Heart left ventricle (tissue), 13 donors: ENCODE measurements at regions not wholly inside any gene's neighbourhood (a gene's known extent, or its start where the extent isn't known, plus 50 kb on each side); places are given as distances from the start of the nearest gene placed in this dataset.

Experiments
- POLR2A ChIP-seq, 2 donors: fragments of 450-650 bp; IDR thresholded peaks; one replicate each; pipeline ENCODE4 v1.6.1; 2017; ENCODE audit warnings: antibody characterized with exemption in 2 of 2, mild to moderate bottlenecking in 2 of 2, moderate library complexity in 2 of 2
- TF ChIP-seq, protein P1 (sequence below), 12 donors: fragments of 200-600 bp; sonication (generic) in 4 of 12; IDR thresholded peaks; one replicate each; pipeline versions ENCODE4 v1.5.0 to v1.8.0; 2018 to 2022; ENCODE audit warnings: antibody characterized with exemption in 12 of 12, mild to moderate bottlenecking in 5 of 12
- donor health status: ischemic (EF 13 %, LVEDD 7.1; RV severe dilation, severe dysfunction).
- donor health status: DM: no; HTN: yes; CAD: no.
- donor health status: DM: no; HTN: no; CAD: no.
- donor health status: ischemic (EF 25% LVEDD 6.9; RV normal size, moderate dysfunction).
- donor health status: ischemic (EF 25% LVEDD 5.7; RV mildly dilated, moderate dysfunction).
- donor health status: ischemic (EF 35%, LVEDD 5.7; RV mildly dilated, moderate dysfunction).
- donor health status: nonischemic (EF 11% LVEDD 7.7; RV severe dilation, severe dysfunction).
- donor health status: DM: yes; HTN: yes; CAD: no.
- donor health status: PGD.
- donor health status: ischemic (EF 29% LVEDD 5.4; RV normal size, mild dysfunction).
- donor health status: nonischemic (EF 23%, LVEDD 6.1; RV moderate dilation, normal function).

DNA sequence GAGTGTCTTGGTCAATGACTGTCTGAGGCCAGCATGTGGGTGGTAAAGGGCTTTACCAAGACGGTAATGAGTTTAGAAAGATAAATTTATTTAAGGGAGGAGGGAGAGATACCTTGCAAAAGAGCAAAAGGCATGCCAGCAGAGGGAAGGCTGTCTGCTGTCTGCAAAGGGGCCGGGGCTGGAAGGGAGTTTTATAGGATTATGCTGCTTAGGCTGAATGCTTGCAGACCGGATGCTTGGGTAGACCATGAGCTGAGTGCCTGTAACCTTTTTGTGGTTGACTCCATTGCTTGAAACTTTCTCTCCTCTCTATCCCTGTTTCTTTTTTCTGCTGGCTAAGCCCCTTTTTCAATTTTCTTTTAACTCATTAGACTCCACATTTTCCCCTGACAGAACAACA is 1543.0 kb downstream of the OTOL1 start:
- TF ChIP-seq, protein P1, sequence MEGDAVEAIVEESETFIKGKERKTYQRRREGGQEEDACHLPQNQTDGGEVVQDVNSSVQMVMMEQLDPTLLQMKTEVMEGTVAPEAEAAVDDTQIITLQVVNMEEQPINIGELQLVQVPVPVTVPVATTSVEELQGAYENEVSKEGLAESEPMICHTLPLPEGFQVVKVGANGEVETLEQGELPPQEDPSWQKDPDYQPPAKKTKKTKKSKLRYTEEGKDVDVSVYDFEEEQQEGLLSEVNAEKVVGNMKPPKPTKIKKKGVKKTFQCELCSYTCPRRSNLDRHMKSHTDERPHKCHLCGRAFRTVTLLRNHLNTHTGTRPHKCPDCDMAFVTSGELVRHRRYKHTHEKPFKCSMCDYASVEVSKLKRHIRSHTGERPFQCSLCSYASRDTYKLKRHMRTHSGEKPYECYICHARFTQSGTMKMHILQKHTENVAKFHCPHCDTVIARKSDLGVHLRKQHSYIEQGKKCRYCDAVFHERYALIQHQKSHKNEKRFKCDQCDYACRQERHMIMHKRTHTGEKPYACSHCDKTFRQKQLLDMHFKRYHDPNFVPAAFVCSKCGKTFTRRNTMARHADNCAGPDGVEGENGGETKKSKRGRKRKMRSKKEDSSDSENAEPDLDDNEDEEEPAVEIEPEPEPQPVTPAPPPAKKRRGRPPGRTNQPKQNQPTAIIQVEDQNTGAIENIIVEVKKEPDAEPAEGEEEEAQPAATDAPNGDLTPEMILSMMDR (IDR thresholded peaks at IDR 0.05), result no peak
- no peak for TF ChIP-seq POLR2A (IDR thresholded peaks at IDR 0.05)
